ENCODE measurements at regions not wholly inside any gene's neighbourhood (a gene's known extent, or its start where the extent isn't known, plus 50 kb on each side); places are given as distances from the start of the nearest gene placed in this dataset.

- no peak for DNase-seq (ENCODE audit: low read depth in 3 of 3, low spot score in 2 of 3)
Measured at GRCh38 chr10:24091256-24091655, 117.7 kb upstream of the KIAA1217 start.

- no peak for DNase-seq (ENCODE audit: low read depth in 3 of 3, low spot score in 2 of 3)
Measured at GRCh38 chr10:24096281-24096680, 112.7 kb upstream of the KIAA1217 start.

- DNase-seq (ENCODE audit: low read depth in 3 of 3, low spot score in 2 of 3) = no peak
Measured at GRCh38 chr10:24097751-24098207, 111.2 kb upstream of the KIAA1217 start.

GRCh38 chr10:24104895-24105294 is 104.0 kb upstream of the KIAA1217 start:
- no peak for DNase-seq (ENCODE audit: low read depth in 3 of 3, low spot score in 2 of 3)

- no peak for DNase-seq (ENCODE audit: low read depth in 3 of 3, low spot score in 2 of 3)
Measured at GRCh38 chr10:24113901-24114300, 95.0 kb upstream of the KIAA1217 start.

- DNase-seq (ENCODE audit: low read depth in 3 of 3, low spot score in 2 of 3) = no peak
Measured at GRCh38 chr10:24114556-24114955, 94.4 kb upstream of the KIAA1217 start.

GRCh38 chr10:24115403-24115802 is 93.5 kb upstream of the KIAA1217 start:
- DNase-seq (ENCODE audit: low read depth in 3 of 3, low spot score in 2 of 3) = no peak

GRCh38 chr10:24118246-24118645 is 90.7 kb upstream of the KIAA1217 start:
- DNase-seq (ENCODE audit: low read depth in 3 of 3, low spot score in 2 of 3) = no peak

GRCh38 chr10:24119896-24120295 is 89.0 kb upstream of the KIAA1217 start:
- no peak for DNase-seq (ENCODE audit: low read depth in 3 of 3, low spot score in 2 of 3)

GRCh38 chr10:24120646-24121045 is 88.3 kb upstream of the KIAA1217 start:
- no peak for DNase-seq (ENCODE audit: low read depth in 3 of 3, low spot score in 2 of 3)

- DNase-seq (ENCODE audit: low read depth in 3 of 3, low spot score in 2 of 3) = no peak
Measured at GRCh38 chr10:24127516-24127915, 81.4 kb upstream of the KIAA1217 start.

- DNase-seq (ENCODE audit: low read depth in 3 of 3, low spot score in 2 of 3) = peak in 1 of 3 donors; percentile 65
Measured at GRCh38 chr10:24128066-24128730, 80.7 kb upstream of the KIAA1217 start.

GRCh38 chr10:24132741-24133140 is 76.2 kb upstream of the KIAA1217 start:
- no peak for DNase-seq (ENCODE audit: low read depth in 3 of 3, low spot score in 2 of 3)

- DNase-seq (ENCODE audit: low read depth in 3 of 3, low spot score in 2 of 3) = no peak
Measured at GRCh38 chr10:24133835-24134234, 75.1 kb upstream of the KIAA1217 start.

GRCh38 chr10:24136070-24136469 is 72.9 kb upstream of the KIAA1217 start:
- DNase-seq (ENCODE audit: low read depth in 3 of 3, low spot score in 2 of 3) = no peak

- no peak for DNase-seq (ENCODE audit: low read depth in 3 of 3, low spot score in 2 of 3)
Measured at GRCh38 chr10:24147321-24147720, 61.6 kb upstream of the KIAA1217 start.

GRCh38 chr10:24149640-24150039 is 59.3 kb upstream of the KIAA1217 start:
- DNase-seq (ENCODE audit: low read depth in 3 of 3, low spot score in 2 of 3) = no peak

GRCh38 chr10:24150853-24151252 is 58.1 kb upstream of the KIAA1217 start:
- no peak for DNase-seq (ENCODE audit: low read depth in 3 of 3, low spot score in 2 of 3)

GRCh38 chr10:24152270-24152669 is 56.7 kb upstream of the KIAA1217 start:
- no peak for DNase-seq (ENCODE audit: low read depth in 3 of 3, low spot score in 2 of 3)

- no peak for DNase-seq (ENCODE audit: low read depth in 3 of 3, low spot score in 2 of 3)
Measured at GRCh38 chr10:24153031-24153430, 55.9 kb upstream of the KIAA1217 start.

GRCh38 chr10:24153537-24153936 is 55.4 kb upstream of the KIAA1217 start:
- DNase-seq (ENCODE audit: low read depth in 3 of 3, low spot score in 2 of 3) = no peak

- DNase-seq (ENCODE audit: low read depth in 3 of 3, low spot score in 2 of 3) = no peak
Measured at GRCh38 chr10:24156686-24157085, 52.3 kb upstream of the KIAA1217 start.

GRCh38 chr10:24157567-24157966 is 51.4 kb upstream of the KIAA1217 start:
- DNase-seq (ENCODE audit: low read depth in 3 of 3, low spot score in 2 of 3) = no peak
